ENCODE measurements at regions not wholly inside any gene's neighbourhood (a gene's known extent, or its start where the extent isn't known, plus 50 kb on each side); places are given as distances from the start of the nearest gene placed in this dataset.
"Not testable (repeated sequence)": the region's sequence is repeated elsewhere in the genome, so short reads cannot be mapped to it uniquely, and the experiment has no call there.

- POLR2A ChIA-PET: no interaction called here
- CTCF ChIA-PET: no interaction called here
- DNase-seq (ENCODE audit: extremely low spot score): no peak
- no peak for TF ChIP-seq CTCF (IDR thresholded peaks at IDR 0.05; ENCODE audit: control extremely low read depth, extremely low read depth, low read depth, missing control alignments)
These were observed 71.4 kb upstream of the COL5A1 start for GRCh38 chr9:134570151-134570621.

GRCh38 chr9:134570711-134571325, 70.8 kb upstream of the COL5A1 start:
- DNase-seq (ENCODE audit: extremely low spot score): no peak
- ChIA-PET POLR2A (no interaction called here), CTCF (no interaction called here)
- no peak for TF ChIP-seq CTCF (IDR thresholded peaks at IDR 0.05; ENCODE audit: control extremely low read depth, extremely low read depth, low read depth, missing control alignments)

- TF ChIP-seq CTCF (IDR thresholded peaks at IDR 0.05; ENCODE audit: control extremely low read depth, extremely low read depth, low read depth, missing control alignments): no peak
- DNase-seq (ENCODE audit: extremely low spot score): no peak
- ChIA-PET POLR2A (no interaction called here), CTCF (no interaction called here)
These were observed 70.2 kb upstream of the COL5A1 start for GRCh38 chr9:134571326-134571931.

- peak; percentile 31 for DNase-seq (ENCODE audit: extremely low spot score)
- ChIA-PET CTCF (no interaction called here), POLR2A (no interaction called here)
- no peak for TF ChIP-seq CTCF (IDR thresholded peaks at IDR 0.05; ENCODE audit: control extremely low read depth, extremely low read depth, low read depth, missing control alignments)
These were observed 69.4 kb upstream of the COL5A1 start for GRCh38 chr9:134571946-134572917.

GRCh38 chr9:134574686-134575085, 66.9 kb upstream of the COL5A1 start:
- POLR2A ChIA-PET; CTCF ChIA-PET; DNase-seq (ENCODE audit: extremely low spot score): not testable (repeated sequence)

- TF ChIP-seq CTCF (IDR thresholded peaks at IDR 0.05; ENCODE audit: control extremely low read depth, extremely low read depth, low read depth, missing control alignments): no peak
- CTCF ChIA-PET: no interaction called here
- DNase-seq (ENCODE audit: extremely low spot score): no peak
- POLR2A ChIA-PET: no interaction called here
These were observed 66.3 kb upstream of the COL5A1 start for GRCh38 chr9:134575103-134575900.
